Epithelial cell of proximal tubule (primary cell): ENCODE measurements at regions not wholly inside any gene's neighbourhood (a gene's known extent, or its start where the extent isn't known, plus 50 kb on each side); places are given as distances from the start of the nearest gene placed in this dataset.

Experiments used
- DNase-seq: peaks from one replicate; pipeline ENCODE4 v3.0.0-alpha.2; 2011; ENCODE audit warnings: low read depth
- H3K4me3 ChIP-seq: 2 replicates; pipeline ENCODE4 v1.5.1; 2011; ENCODE audit warnings: low read depth, mild to moderate bottlenecking, low read length
- CTCF ChIP-seq: conservative IDR thresholded peaks from 2 replicates; pipeline ENCODE4 v1.5.1; 2012; ENCODE audit warnings: low read depth, mild to moderate bottlenecking, low read length

GRCh38 chr5:5558638-5559527, 136.4 kb downstream of the ICE1 start:
- no peak for DNase-seq
- H3K4me3 ChIP-seq = no peak overlapping the region
- TF ChIP-seq CTCF = no peak

GRCh38 chr5:5558102-5558501, 135.6 kb downstream of the ICE1 start:
- DNase-seq = no peak
- no peak for TF ChIP-seq CTCF
- H3K4me3 ChIP-seq = no peak overlapping the region

GRCh38 chr5:5551499-5551898, 129.0 kb downstream of the ICE1 start:
- no peak overlapping the region for H3K4me3 ChIP-seq
- DNase-seq = no peak
- TF ChIP-seq CTCF = no peak

- DNase-seq = no peak
- TF ChIP-seq CTCF = no peak
- H3K4me3 ChIP-seq = no peak overlapping the region
Measured at GRCh38 chr5:5546408-5546807, 123.9 kb downstream of the ICE1 start.

- no peak overlapping the region for H3K4me3 ChIP-seq
- no peak for DNase-seq
- TF ChIP-seq CTCF = no peak
Measured at GRCh38 chr5:5544094-5544663, 121.7 kb downstream of the ICE1 start.

GRCh38 chr5:5542654-5543053, 120.2 kb downstream of the ICE1 start:
- no peak for TF ChIP-seq CTCF
- no peak for DNase-seq
- no peak overlapping the region for H3K4me3 ChIP-seq
